Head of caudate nucleus (tissue), 42 donors: ENCODE measurements at regions not wholly inside any gene's neighbourhood (a gene's known extent, or its start where the extent isn't known, plus 50 kb on each side); places are given as distances from the start of the nearest gene placed in this dataset.

ENCODE experiments used
- DNase-seq, 42 donors: peaks; one replicate each; pipeline versions ENCODE4 v3.0.0 to v3.0.0-alpha.2; 2020 to 2021; ENCODE audit warnings: mixed read lengths in 7 of 42
- intact Hi-C: fragments of 100-400 bp; cut with DNase I; formaldehyde crosslinking; loops from one replicate; pipeline ENCODE4 v1.15.0; 2022

GRCh38 chr5:158431369-158432029, 572.6 kb upstream of the CLINT1 start:
- DNase-seq: no peak
- intact Hi-C loops: no loop called here

GRCh38 chr5:158430798-158431167, 571.8 kb upstream of the CLINT1 start:
- intact Hi-C loops: no loop called here
- DNase-seq: no peak

GRCh38 chr5:158430166-158430797, 571.3 kb upstream of the CLINT1 start:
- intact Hi-C loops: no loop called here
- no peak for DNase-seq

- intact Hi-C loops: no loop called here
Measured at GRCh38 chr5:158429564-158429963, 570.6 kb upstream of the CLINT1 start.

GRCh38 chr5:158423623-158424200, 564.8 kb upstream of the CLINT1 start:
- DNase-seq: no peak
- intact Hi-C loops: no loop called here

More at GRCh38 chr5:158429564-158429963, 570.6 kb upstream of the CLINT1 start:
- DNase-seq: no peak

- intact Hi-C loops: no loop called here
- DNase-seq: no peak
Measured at GRCh38 chr5:158422653-158423515, 563.9 kb upstream of the CLINT1 start.

- no peak for DNase-seq
- intact Hi-C loops: no loop called here
Measured at GRCh38 chr5:158421319-158421718, 562.4 kb upstream of the CLINT1 start.

- no peak for DNase-seq
- intact Hi-C loops: no loop called here
Measured at GRCh38 chr5:158419186-158419585, 560.2 kb upstream of the CLINT1 start.

GRCh38 chr5:158414780-158415179, 555.8 kb upstream of the CLINT1 start:
- DNase-seq: no peak
- intact Hi-C loops: no loop called here

GRCh38 chr5:158414333-158414762, 555.4 kb upstream of the CLINT1 start:
- intact Hi-C loops: no loop called here
- DNase-seq: no peak

GRCh38 chr5:158413122-158413680, 554.3 kb upstream of the CLINT1 start:
- intact Hi-C loops: no loop called here

GRCh38 chr5:158410976-158411375, 552.0 kb upstream of the CLINT1 start:
- intact Hi-C loops: no loop called here
- no peak for DNase-seq

More at GRCh38 chr5:158413122-158413680, 554.3 kb upstream of the CLINT1 start:
- DNase-seq: no peak

- no peak for DNase-seq
- intact Hi-C loops: no loop called here
Measured at GRCh38 chr5:158409507-158409906, 550.6 kb upstream of the CLINT1 start.

GRCh38 chr5:158407824-158408195, 548.9 kb upstream of the CLINT1 start:
- no peak for DNase-seq
- intact Hi-C loops: no loop called here

- no peak for DNase-seq
- intact Hi-C loops: no loop called here
Measured at GRCh38 chr5:158406884-158407823, 548.2 kb upstream of the CLINT1 start.

- no peak for DNase-seq
- intact Hi-C loops: no loop called here
Measured at GRCh38 chr5:158398360-158399201, 539.6 kb upstream of the CLINT1 start.

GRCh38 chr5:158397278-158397677, 538.3 kb upstream of the CLINT1 start:
- intact Hi-C loops: no loop called here
- DNase-seq: no peak

GRCh38 chr5:158394102-158394501, 535.2 kb upstream of the CLINT1 start:
- intact Hi-C loops: no loop called here
- DNase-seq: no peak
